Jurkat, Clone E6-1 (cell line): ENCODE measurements at regions not wholly inside any gene's neighbourhood (a gene's known extent, or its start where the extent isn't known, plus 50 kb on each side); places are given as distances from the start of the nearest gene placed in this dataset.
A peak's percentile ranks its signal among the peaks of the same experiment; 100 is the strongest.
"Not testable (repeated sequence)": the region's sequence is repeated elsewhere in the genome, so short reads cannot be mapped to it uniquely, and the experiment has no call there.

Experiments
- DNase-seq: peaks from one replicate; pipeline ENCODE4 v3.0.0-alpha.2; 2011; ENCODE audit warnings: low read depth, low spot score
- H3K4me3 ChIP-seq: 2 replicates; pipeline ENCODE4 v1.5.1; 2011; ENCODE audit warnings: mild to moderate bottlenecking, low read length, control low read depth, moderate library complexity

DNA sequence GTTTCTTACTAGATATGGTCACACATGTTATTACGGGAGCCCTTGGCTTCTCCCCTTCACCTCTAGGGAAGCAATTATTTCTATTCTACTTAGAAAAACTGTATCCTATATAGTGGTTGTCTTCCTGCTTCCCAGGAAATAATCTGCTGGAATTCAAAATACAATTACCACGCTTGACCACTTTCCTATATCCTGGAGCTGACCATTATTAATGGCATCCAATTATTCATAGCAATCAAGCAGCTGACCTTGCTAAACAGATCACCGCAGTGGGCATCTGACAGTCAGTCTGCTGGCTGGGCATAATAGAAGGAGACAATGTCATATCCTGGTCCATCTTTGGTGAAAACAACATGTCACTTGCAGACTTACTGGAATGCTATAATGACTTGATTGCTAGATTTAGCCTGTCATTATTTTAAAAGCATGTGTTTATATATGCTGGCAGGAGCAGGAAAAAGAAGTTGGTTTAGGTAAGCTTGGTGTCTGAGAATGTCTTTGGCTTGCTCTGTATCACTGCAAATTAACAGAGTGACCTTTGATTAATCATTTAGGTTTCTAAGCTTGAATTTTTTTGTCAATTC, 325.6 kb upstream of the FAM98A start:
- no peak overlapping the region for H3K4me3 ChIP-seq
- DNase-seq, result no peak

DNA sequence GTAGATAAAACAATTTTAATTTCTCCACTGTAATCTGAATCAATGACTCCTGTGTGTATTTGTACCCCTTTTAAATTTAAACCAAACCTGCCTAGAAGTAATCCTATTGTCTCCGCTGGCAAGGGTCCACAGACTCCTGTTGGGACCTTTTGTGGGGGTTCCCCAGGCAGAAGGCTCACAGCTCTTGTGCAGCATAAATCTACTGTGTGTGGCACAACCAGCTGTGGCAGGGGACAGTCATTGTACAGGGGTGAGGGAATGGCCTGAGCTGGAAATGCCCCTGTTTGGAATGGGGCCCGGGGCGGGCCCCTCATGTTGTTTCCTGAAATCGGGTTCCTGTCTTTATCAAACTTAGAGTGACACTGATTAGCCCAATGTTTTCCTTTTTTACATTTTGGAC, 318.2 kb upstream of the FAM98A start:
- DNase-seq, result no peak
- H3K4me3 ChIP-seq, result no peak overlapping the region

DNA sequence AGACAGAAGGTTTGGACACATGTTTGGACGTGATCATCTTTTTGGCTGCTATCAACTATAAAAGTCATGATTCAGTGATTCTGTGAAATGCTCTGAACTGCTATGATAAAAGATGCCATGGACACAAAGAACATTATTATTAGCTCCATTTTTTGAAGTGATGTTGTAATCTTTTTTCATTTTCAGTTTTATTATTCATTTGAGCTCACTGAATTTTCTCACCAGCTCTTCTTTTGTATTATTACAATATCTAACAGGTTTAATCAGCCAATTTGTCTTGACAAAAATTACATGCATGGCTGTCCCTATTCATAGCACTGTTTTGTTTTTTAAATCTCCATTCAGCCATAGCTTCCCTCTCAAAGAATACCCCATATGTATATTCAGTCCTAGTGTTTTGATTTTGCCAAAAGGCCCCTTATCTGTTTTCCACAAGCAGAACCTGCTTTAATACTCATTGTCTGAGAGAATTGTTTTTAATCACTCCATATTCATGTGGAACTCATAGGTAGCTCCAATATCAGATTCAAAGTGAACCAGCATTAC, 314.0 kb upstream of the FAM98A start:
- no peak overlapping the region for H3K4me3 ChIP-seq
- no peak for DNase-seq

DNA sequence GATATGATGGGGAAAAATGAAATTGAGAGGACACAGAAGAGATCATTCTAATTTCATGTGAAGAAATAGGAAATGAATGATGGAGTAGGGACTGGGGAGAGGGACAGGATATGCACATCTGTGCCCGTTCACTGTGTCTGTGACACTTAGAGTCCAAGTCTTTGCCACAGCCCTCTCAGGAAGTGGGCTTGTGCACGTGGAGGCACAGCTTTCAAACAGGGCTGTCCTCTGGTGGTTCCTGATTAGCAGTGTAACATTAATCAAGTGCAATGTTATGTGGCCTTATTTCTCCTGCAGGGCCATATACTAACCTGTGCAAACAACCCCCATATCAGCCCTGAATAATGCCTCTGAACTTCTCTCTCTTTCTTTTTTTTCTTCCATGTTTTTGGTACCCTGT, 312.2 kb upstream of the FAM98A start:
- H3K4me3 ChIP-seq, result no peak overlapping the region
- no peak for DNase-seq

DNA sequence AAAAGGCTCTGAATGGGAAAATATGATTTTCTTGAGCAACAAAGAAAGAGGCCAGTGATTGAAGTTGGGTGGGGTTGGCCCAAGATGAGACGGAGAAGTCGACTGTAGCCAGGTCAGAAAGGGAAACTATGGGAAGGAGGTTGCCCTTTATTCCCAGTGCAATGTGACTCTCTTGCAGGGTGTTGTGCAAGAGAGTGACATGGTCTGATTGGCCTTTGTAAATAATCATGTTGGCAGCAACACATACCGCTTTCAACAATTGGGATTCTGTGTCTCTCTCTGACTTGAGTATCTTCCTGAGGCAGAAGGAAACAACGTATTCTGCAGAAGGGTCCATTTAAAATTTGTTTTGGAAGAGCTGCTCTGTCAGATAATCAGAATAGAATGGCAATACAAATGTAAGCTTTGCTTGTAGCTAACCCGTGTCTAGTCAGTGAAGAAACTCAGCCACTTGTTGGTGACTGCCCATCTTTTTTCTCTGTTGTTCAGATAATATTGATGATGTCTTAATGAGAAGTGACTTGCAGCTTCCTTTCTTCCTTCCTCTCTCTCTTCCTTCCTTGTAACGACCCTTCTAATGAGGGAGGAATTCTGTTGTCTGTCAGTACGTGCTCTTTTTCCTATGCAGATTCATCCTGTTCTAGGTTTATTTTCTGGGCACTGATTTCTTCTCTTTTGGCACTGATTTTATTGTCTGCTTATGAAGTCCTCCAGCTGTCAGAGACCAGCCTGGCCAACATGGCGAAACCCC, 311.0 kb upstream of the FAM98A start:
- H3K4me3 ChIP-seq, result no peak overlapping the region
- no peak for DNase-seq

DNA sequence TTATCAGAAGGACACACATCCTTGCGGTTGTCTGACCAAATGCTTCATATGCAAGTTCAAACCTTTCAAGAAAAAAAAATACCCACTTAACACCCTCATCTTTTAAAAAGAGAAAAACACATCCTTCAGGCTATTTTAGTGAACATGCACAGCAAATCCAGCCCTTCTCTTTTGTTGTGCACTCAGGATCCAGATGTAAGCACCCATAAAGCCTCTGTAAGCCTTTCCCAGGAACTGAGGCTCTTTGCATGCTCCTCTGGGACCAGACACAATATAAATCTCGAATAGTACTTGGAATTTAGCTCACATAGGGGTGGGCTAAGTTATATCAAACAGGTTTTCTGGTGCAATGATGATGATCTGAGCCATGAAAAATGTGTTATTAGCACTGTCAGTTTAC, 308.8 kb upstream of the FAM98A start:
- H3K4me3 ChIP-seq, result no peak overlapping the region
- DNase-seq, result no peak

DNA sequence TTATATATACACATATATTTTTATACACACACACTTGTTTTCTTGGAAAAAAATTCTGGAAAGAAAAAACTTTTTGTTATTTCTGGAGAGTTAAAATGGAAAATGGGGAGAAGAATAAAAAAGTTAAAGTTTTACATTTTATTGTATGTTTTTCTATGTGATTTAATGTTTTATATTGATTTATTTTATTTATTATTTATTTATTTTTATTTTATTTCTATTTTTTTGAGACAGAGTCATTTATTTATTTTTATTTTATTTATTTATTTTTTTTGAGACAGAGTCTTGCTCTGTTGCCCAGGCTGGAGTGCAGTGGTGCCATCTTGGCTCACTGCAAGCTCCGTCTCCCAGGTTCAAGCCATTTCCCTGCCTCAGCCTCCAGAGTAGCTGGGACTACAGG, 307.0 kb upstream of the FAM98A start:
- H3K4me3 ChIP-seq, DNase-seq: not testable (repeated sequence)

DNA sequence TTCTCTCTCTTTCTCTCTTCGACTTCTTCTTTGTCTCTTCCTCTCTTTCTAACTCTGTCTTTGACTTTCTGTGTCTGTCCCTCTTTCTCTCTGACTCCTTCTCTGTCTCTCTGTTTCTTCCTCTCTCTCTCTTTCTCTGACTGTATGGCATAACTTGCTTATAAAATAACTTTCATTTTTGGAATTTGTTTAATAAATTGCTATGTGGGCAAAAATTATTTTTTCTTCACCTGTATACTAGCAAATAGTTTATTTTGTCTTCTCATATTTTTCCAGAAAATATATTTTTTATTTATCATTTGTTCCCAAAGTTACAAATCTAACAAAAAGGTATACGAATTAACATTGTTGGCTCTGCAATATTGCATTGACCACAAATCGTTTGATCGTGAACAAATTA, 305.7 kb upstream of the FAM98A start:
- no peak for DNase-seq
- H3K4me3 ChIP-seq, result no peak overlapping the region

DNA sequence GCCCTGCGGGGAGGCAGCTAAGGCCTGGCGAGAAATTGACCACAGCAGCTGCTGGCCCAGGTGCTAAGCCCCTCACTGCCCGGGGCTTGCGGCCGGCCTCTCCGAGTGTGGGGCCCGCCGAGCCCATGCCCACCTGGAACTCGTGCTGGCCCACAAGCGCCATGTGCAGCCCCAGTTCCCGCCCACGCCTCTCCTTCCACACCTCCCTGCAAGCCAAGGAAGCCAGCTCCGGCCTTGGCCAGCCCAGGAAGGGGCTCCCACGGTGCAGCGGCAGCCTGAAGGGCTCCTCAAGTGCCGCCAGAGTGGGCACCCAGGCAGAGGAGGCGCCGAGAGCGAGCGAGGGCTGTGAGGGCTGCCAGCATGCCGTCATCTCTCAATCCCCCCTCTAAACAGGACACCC, 304.6 kb upstream of the FAM98A start:
- DNase-seq, result no peak
- H3K4me3 ChIP-seq, result no peak overlapping the region

DNA sequence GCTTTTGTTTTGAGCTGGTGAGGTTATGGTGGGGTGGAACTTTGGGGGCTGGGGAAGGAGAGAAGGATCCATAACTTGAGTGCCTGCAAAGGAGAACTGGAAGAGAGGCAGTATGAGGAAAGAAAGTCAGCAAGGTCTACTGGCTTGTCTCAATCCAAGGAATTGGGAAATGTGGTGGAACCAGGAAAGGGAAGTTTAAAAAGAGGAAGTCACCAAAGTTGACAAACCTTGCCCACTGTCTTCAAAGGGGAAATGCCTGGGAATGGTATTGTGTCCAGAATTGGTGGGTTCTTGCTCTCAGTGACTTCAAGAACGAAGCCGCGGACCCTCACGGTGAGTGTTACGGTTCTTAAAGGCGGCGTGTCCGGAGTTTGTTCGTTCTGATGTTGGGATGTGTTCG, 304.1 kb upstream of the FAM98A start:
- H3K4me3 ChIP-seq, result no peak overlapping the region
- DNase-seq, result no peak

DNA sequence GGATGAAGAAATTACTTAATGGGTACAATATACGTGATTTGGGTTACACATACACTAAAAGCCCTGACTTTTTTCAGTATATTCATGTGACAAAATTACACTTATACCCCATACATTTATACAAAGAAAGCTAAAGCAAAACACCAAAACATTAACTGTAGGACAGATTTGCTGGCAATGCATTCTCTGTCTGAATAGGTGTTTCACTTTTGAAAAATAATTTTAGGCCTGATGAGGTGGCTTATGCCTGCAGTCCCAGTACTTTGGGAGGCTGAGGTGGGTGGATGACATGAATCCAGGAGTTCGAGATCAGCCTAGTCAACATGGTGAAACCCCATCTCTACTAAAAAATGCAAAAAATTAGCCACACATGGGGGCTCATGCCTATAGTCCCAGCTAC, 301.5 kb upstream of the FAM98A start:
- DNase-seq, result no peak
- H3K4me3 ChIP-seq, result no peak overlapping the region

DNA sequence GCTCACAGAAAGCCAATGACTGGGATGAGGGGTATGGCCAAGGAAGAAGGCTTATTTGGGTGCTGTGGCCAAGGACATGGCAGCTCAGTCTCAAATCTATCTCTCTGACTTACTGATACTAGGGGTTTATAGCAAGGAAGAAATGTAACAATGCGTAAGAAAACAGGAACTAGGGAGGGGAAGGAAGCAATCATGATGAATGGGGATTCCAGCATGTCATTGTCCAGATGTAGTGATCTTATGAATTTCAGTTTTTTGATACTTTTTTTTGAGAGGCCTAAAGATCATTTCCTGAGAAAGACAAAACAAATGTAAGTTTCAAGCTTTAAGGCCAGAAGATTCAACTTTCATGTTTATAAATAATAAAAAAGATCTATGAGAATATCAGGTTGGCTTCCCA, 298.6 kb upstream of the FAM98A start:
- DNase-seq, result no peak
- H3K4me3 ChIP-seq, result no peak overlapping the region

DNA sequence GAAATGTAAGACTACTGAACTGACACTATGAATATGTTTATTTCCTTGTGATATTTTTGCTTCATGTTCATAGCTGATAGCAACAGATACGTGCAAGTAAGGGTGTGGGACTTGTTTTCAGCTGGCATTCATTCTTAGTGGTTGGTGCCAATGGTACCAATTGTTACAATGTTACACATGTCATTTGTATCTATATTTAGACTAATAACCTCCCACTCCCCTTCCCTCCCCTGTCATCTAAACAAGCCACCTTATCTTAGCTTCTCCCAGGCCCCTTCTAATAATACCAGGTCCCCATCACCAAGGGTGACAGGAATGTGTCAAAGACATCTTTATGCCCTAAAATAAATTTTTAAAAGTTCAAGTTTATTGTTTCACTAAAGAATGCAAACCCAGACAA, 294.7 kb upstream of the FAM98A start:
- H3K4me3 ChIP-seq, result no peak overlapping the region

DNA sequence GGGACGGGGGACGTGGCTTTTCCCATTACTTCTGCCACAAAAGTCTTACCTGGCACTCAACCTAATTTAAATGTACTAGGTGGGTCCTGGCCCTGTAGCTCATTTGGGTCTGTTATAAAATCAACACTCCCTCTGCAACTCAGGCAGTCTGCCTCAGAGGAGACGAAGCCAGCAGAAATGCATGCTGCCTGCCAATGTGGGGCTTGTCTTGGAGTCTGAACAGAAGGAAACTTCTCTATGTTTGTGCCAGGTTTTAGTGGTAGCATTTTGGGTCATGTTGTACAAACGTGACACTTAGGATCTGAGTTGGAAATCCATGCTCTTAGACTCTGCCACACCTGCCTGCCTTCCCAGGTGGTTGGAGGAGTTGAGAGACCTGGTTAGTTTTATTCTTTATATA, 292.5 kb upstream of the FAM98A start:
- no peak overlapping the region for H3K4me3 ChIP-seq
- no peak for DNase-seq

More for the DNA sequence above, 294.7 kb upstream of the FAM98A start:
- DNase-seq, result no peak

DNA sequence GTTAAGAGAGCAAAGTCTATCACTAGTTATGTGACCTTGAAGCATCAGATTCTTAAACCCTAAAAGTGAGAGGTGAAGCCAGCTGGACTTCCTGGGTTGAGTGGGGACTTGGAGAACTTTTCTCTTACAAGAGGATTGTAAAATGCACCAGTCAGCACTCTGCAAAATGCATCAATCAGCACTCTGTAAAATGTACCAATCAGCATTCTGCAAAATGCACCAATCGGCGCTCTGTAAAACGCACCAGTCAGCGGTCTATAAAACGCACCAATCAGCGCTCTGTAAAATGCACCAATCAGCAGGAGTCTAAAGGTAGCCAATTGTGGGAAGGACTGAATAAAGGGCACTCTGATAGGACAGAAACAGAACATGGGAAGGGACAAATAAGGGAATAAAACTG, 291.6 kb upstream of the FAM98A start:
- no peak for DNase-seq
- H3K4me3 ChIP-seq, result no peak overlapping the region

DNA sequence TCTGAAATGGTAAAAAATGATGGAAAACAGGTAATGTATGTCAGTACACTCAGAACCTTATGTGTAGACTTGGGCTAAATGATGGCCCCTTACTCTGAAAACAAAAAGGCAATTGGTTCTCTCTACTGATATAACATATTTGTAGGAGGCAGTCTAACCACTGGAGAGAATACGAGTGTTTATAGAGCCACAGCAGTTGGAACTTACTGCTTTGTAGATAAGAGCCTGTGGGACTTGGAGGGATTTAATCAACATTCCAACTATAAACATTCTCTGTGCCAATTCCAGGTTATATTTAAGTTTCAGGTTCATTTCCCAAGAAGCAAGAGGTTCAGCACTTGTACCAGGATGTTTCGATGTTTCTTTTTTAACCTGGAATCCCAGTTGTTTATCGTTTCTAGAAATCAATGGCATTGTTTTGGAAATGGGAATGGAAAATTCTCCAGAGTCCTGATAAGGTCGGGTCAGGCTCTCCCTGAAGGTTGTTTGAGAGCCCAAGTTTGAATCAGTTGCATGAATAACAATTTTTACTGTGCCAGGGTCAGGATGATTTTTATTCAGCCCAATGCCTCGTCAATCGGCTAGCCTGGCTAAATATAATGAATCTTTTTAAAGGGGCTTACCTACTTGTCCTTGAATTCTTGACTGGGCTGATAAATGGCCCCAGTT, 278.4 kb upstream of the FAM98A start:
- H3K4me3 ChIP-seq, result no peak overlapping the region
- DNase-seq, result no peak

DNA sequence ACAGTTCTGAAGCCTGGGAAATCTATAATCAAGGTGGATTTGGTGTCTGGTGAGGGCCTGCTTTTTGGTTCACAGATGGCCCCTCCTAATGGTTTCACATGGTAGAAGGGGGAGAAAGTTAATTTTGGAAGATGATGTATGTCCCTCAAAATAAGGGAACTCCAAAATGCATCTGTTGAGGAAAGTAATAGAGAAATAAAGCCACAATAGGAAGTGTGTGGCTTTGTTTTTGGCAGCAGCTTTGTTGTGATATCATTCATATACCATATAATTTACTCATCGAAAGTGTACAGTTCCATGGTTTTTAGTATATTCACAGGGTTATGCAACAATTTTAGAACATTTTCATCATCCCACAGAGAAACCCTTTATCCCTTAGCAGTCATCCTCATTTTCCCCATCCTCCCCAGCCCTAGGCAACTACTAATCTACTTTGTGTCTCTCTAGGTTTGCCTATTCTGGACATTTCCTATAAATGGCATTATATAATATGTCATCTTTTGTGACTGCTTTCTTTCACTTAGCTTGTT, 274.0 kb upstream of the FAM98A start:
- no peak for DNase-seq

DNA sequence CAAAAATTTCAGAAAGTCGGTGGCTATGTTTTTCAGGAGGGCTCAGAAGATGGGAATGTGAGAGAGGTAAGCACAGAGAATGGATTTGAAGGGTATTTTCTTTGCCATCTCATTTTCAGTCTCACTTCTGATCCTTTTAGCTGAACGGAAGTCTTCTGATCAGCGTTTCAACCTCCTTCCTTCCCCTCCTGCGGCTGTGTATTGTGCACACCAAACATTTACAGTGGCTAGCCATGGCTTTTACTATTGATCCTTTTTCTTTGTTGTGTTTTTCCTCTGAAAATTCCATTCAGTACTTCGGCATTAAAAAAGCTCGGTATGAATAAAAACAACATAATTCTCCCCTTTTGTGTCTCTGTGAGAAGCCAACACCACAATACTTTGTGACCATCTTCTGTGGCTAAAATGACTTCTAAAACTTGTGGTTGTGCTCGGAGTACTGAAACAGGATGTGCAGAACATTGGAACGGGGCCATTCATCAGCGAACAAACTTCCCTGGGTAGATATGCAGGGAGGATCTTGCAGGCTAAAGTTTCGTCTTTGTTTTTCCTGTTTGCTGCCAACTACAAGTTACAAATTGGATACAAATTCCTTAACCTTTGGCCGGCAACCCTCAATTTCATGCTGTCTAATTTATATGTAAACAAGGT, 260.8 kb upstream of the FAM98A start:
- peak; percentile 32 for DNase-seq
- H3K4me3 ChIP-seq, result no peak overlapping the region

More for the DNA sequence above, 274.0 kb upstream of the FAM98A start:
- H3K4me3 ChIP-seq, result no peak overlapping the region

DNA sequence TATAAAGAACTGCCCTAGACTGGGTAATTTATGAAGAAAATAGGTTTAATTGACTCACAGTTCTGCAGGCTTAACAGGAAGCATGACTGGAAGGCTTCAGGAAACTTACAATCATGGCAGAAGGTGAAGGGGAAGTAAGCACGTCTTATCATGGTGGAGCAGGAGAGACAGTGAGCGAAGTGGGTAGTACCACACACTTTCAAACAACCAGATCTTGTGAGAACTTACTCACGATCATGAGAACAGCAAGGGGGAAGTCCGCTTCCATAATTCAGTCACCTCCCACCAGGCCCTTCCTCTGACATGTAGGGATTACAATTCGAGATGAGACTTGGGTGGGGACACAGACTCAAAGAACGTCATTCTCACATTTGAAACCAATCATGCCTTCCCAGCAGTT, 260.1 kb upstream of the FAM98A start:
- DNase-seq, result no peak
- no peak overlapping the region for H3K4me3 ChIP-seq

DNA sequence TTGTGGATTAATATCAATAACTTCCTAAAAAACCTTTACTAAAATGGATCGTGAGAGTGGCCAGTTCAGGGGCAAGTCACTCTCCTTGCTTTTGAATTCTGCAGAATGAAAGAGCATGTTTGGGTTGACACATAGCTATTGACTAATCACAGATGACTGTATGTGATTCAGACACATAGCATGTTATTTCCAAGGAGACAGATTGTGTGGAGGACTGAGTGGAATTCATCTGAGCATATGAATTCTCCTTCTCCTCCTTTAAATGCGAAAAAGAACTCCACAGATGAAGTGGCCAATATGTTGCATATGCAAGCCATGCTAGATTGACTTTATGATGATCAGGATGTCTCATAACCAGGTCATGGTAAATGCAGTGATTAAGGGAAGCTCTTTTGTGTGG, 249.4 kb upstream of the FAM98A start:
- no peak overlapping the region for H3K4me3 ChIP-seq
- no peak for DNase-seq
